ENCODE measurements at regions not wholly inside any gene's neighbourhood (a gene's known extent, or its start where the extent isn't known, plus 50 kb on each side); places are given as distances from the start of the nearest gene placed in this dataset.

DNA sequence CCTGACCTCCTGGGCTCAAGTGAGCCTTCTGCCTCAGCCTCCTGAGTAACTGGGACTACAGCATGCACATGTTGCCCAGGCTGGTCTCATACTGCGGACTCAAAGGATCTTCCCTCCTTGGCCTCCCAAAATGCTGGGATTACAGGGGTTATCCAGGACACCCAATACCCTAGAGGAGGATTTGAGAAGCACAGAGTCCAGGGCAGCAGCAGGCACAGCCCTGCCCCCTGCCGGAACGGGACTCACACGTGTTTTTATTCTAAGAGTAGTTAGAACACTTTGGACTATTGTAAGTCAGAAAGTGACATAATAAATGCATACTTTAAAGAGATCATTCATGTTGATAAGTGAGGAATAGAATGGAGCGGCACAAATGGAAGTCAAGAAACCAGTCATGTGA is 80.2 kb downstream of the C6orf118 start:
- Mint-ChIP-seq H3K4me3 (no peak overlapping the region), H3K36me3 (ENCODE audit: low read depth) (no peaks in the 10 kb centered on the region), H3K27ac (no peak overlapping the region), H3K27me3 (ENCODE audit: low read depth) (no peaks in the 10 kb centered on the region), H3K4me1 (ENCODE audit: low read depth) (no peaks in the 10 kb centered on the region), H3K9me3 (peaks cover 19% of the 10 kb centered on the region)

- Mint-ChIP-seq H3K4me3 (no peak overlapping the region), H3K27ac (no peak overlapping the region), H3K27me3 (ENCODE audit: low read depth) (no peaks in the 10 kb centered on the region), H3K4me1 (ENCODE audit: low read depth) (no peaks in the 10 kb centered on the region), H3K9me3 (peaks cover 19% of the 10 kb centered on the region), H3K36me3 (ENCODE audit: low read depth) (no peaks in the 10 kb centered on the region)
These were observed 81.6 kb downstream of the C6orf118 start for GRCh38 chr6:165227644-165228329.

DNA sequence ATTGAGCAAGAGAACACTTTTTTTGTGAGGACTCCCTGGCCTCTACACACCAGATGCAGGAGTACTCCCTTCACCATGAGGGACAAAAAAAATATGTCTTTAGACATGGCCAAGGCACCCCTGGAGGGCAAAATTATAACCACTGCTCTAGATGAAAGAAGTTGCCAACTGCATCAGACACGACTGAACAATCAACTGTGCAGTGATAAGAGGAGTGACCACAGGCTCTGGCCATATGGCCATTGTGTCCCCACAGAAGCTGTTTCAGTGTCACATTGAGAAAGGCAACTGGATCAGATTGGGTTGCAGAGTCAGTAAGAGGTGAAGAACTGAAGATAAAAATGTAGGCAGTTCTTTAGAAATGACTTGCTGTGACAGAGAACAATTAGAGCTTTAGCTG is 85.7 kb downstream of the C6orf118 start:
- Mint-ChIP-seq H3K4me3 (no peak overlapping the region), H3K27me3 (ENCODE audit: low read depth) (no peaks in the 10 kb centered on the region), H3K9me3 (peaks cover 17% of the 10 kb centered on the region), H3K27ac (no peak overlapping the region), H3K4me1 (ENCODE audit: low read depth) (no peaks in the 10 kb centered on the region), H3K36me3 (ENCODE audit: low read depth) (no peaks in the 10 kb centered on the region)

- no peaks in the 10 kb centered on the region for H3K36me3 Mint-ChIP-seq (ENCODE audit: low read depth)
- no peaks in the 10 kb centered on the region for H3K4me1 Mint-ChIP-seq (ENCODE audit: low read depth)
- H3K27ac Mint-ChIP-seq: no peak overlapping the region
- no peak overlapping the region for H3K4me3 Mint-ChIP-seq
- H3K9me3 Mint-ChIP-seq: peaks cover 17% of the 10 kb centered on the region
- no peaks in the 10 kb centered on the region for H3K27me3 Mint-ChIP-seq (ENCODE audit: low read depth)
These were observed 86.3 kb downstream of the C6orf118 start for GRCh38 chr6:165223101-165223500.

DNA sequence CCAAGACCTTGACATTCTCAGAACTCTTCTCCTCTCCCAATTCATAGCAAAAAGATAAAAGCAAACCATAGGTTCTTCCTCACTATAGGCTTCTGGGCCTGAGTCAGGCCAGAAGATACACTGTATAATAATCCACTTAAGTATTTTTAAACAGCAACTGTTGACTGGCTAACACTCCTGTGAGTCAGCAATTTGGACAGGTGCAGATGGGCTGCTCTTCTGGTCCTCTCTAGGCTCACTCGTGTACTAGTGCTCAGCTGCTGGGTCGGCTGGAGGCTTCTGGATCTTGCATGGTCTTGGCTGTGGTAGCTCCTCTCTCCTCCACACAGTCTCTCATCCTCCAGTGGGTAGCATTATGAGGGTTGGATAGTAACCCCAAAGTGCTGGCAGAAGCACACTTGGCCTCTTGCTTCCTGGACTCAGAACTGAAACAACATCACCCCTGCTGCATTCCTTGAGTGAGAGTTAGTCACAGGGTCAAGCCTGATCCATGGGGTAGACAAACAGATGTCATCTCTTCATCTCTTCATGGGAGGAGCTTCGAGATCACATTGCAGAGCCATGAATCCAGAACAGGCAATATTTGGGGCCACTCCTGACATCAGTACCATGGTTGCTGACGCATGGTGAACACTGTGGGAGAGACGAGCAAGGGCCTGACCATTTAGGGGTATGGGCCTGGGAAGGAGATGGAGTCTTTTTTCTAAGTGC is 86.9 kb downstream of the C6orf118 start:
- H3K36me3 Mint-ChIP-seq (ENCODE audit: low read depth): no peaks in the 10 kb centered on the region
- peaks cover 17% of the 10 kb centered on the region for H3K9me3 Mint-ChIP-seq
- no peaks in the 10 kb centered on the region for H3K27me3 Mint-ChIP-seq (ENCODE audit: low read depth)
- no peaks in the 10 kb centered on the region for H3K4me1 Mint-ChIP-seq (ENCODE audit: low read depth)
- H3K27ac Mint-ChIP-seq: no peak overlapping the region
- no peak overlapping the region for H3K4me3 Mint-ChIP-seq

GRCh38 chr6:165220045-165220444 is 89.4 kb downstream of the C6orf118 start:
- H3K36me3 Mint-ChIP-seq (ENCODE audit: low read depth): no peaks in the 10 kb centered on the region
- no peak overlapping the region for H3K4me3 Mint-ChIP-seq
- peaks cover 7% of the 10 kb centered on the region for H3K9me3 Mint-ChIP-seq
- no peaks in the 10 kb centered on the region for H3K27me3 Mint-ChIP-seq (ENCODE audit: low read depth)
- H3K27ac Mint-ChIP-seq: no peak overlapping the region
- no peaks in the 10 kb centered on the region for H3K4me1 Mint-ChIP-seq (ENCODE audit: low read depth)

DNA sequence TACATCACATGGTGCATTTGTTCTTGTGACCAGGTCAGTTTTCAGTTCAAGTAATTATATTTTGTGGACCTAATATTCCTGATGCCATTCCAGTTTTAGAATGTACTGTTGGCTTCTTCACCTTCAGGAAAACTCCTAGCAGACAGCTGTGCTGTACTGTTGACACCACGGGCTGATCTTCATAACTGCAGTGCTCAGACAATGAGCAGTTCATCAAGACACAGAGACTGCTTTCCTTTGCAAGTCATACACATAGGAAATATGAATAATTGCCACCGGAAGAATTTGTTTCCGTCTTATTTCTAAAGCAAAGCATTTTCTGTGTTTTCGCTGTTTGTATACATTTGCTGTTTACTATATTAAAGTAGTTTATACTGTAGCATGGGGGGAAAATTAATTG is 89.8 kb downstream of the C6orf118 start:
- peaks cover 7% of the 10 kb centered on the region for H3K9me3 Mint-ChIP-seq

DNA sequence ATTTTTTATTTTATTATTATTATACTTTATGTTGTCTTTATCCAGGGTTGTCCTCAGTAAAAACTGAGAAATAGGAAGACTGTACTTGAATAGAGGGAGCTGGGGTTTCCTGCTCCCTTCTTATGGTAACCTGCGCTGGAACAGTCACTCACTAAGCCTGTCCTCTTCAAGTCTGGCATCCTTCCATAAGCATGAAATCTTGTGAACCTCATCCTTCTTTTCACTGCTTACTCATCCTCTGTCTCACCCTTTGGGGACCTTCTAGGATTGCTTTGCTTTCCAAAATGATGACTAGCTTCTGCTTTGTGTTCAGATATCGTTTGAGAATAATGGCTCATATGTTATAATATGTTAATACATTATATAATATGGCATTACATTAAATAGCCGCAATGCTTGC is 90.6 kb downstream of the C6orf118 start:
- Mint-ChIP-seq H3K27ac (no peak overlapping the region), H3K9me3 (peaks cover 7% of the 10 kb centered on the region), H3K4me3 (no peak overlapping the region), H3K27me3 (ENCODE audit: low read depth) (no peaks in the 10 kb centered on the region), H3K4me1 (ENCODE audit: low read depth) (no peaks in the 10 kb centered on the region), H3K36me3 (ENCODE audit: low read depth) (no peaks in the 10 kb centered on the region)

More for the DNA sequence above, 89.8 kb downstream of the C6orf118 start:
- Mint-ChIP-seq H3K4me1 (ENCODE audit: low read depth) (no peaks in the 10 kb centered on the region), H3K4me3 (no peak overlapping the region), H3K27me3 (ENCODE audit: low read depth) (no peaks in the 10 kb centered on the region), H3K36me3 (ENCODE audit: low read depth) (no peaks in the 10 kb centered on the region), H3K27ac (no peak overlapping the region)

DNA sequence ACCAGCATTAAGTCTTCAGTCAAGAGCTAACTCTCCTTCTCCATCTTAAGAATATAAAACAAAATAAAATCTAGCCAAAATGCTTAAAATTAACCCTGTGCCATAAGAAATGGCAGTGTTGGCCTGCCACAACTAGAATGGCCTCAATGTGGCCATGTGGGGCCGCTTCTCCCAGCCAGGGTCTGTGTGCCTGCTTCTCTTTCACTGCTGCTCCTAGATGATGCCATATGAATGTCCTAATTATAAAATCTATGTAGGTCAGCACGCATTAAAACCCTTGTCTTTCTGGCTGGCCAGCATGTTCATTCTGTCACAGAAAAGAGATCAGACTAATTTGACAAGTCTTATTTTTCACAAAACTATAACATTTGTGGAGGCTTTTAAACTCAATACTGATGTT is 102.6 kb downstream of the C6orf118 start:
- Mint-ChIP-seq H3K4me1 (ENCODE audit: low read depth) (no peaks in the 10 kb centered on the region), H3K27ac (no peak overlapping the region), H3K9me3 (peaks cover 10% of the 10 kb centered on the region), H3K4me3 (no peak overlapping the region), H3K36me3 (ENCODE audit: low read depth) (no peaks in the 10 kb centered on the region), H3K27me3 (ENCODE audit: low read depth) (no peaks in the 10 kb centered on the region)

GRCh38 chr6:165205632-165206031 is 103.8 kb downstream of the C6orf118 start:
- H3K36me3 Mint-ChIP-seq (ENCODE audit: low read depth): no peaks in the 10 kb centered on the region
- no peaks in the 10 kb centered on the region for H3K4me1 Mint-ChIP-seq (ENCODE audit: low read depth)

DNA sequence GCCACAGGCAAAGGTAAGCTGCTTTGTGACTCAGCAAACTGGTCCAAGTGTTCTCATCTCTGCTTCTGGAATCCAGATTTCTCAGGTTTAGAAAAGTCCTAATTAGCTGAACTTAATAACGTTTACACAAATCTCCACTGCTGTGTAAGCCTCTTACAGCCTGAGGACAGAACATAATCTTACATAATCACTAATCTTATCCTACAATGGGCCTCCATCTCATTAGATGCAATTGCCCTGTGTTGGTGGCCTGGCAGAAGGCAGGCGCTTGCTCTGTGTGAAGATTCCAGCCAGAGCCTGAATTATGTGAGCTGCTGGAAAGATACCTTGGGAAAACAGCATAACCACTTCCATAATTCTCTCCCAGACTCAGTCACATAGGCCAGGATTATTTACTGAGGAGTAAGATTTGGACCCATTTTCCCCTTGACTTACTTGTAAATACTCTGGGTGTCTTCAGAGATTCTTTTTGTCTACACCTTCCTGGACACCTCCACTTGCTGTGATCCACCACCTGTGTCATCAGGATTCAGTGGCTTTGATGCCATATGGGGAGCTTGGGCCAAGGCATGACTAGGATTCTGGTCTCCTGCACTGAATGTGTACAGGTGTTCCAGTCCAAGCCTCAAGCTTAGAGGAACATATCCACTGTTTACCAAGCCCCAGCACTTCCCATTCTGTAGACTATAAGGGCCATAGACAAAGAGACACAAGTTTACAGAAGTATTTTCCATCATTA is 104.4 kb downstream of the C6orf118 start:
- Mint-ChIP-seq H3K36me3 (ENCODE audit: low read depth) (no peaks in the 10 kb centered on the region), H3K4me1 (ENCODE audit: low read depth) (no peaks in the 10 kb centered on the region), H3K27ac (no peak overlapping the region), H3K9me3 (peaks cover 10% of the 10 kb centered on the region), H3K27me3 (ENCODE audit: low read depth) (no peaks in the 10 kb centered on the region), H3K4me3 (no peak overlapping the region)

More at GRCh38 chr6:165205632-165206031, 103.8 kb downstream of the C6orf118 start:
- H3K9me3 Mint-ChIP-seq: peaks cover 10% of the 10 kb centered on the region
- no peaks in the 10 kb centered on the region for H3K27me3 Mint-ChIP-seq (ENCODE audit: low read depth)
- H3K4me3 Mint-ChIP-seq: no peak overlapping the region
- H3K27ac Mint-ChIP-seq: no peak overlapping the region

DNA sequence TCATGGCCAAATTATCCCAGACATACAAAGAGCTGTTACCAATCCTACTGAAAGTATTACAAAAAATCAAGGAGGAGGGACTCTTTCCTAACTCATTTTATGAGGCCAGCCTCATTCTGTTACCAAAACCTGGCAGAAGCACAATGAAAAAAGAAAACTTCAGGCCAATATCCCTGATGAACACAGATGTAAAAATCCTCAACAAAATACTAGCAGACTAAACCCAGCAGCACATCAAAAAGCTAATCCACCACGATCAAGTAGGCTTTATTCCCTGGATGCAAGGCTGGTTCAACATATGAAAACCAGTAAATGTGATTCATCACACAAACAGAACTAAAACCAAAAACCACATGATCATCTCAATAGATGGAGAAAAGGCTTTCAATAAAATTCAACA is 109.2 kb downstream of the C6orf118 start:
- Mint-ChIP-seq H3K27me3 (ENCODE audit: low read depth) (no peaks in the 10 kb centered on the region), H3K36me3 (ENCODE audit: low read depth) (no peaks in the 10 kb centered on the region), H3K27ac (no peak overlapping the region), H3K9me3 (peaks cover 17% of the 10 kb centered on the region), H3K4me1 (ENCODE audit: low read depth) (no peaks in the 10 kb centered on the region), H3K4me3 (no peak overlapping the region)

- no peak overlapping the region for H3K27ac Mint-ChIP-seq
- H3K4me1 Mint-ChIP-seq (ENCODE audit: low read depth): no peaks in the 10 kb centered on the region
- H3K36me3 Mint-ChIP-seq (ENCODE audit: low read depth): no peaks in the 10 kb centered on the region
- H3K4me3 Mint-ChIP-seq: no peak overlapping the region
- H3K9me3 Mint-ChIP-seq: peaks cover 9% of the 10 kb centered on the region
- no peaks in the 10 kb centered on the region for H3K27me3 Mint-ChIP-seq (ENCODE audit: low read depth)
These were observed 117.9 kb downstream of the C6orf118 start for GRCh38 chr6:165191461-165191860.

- H3K4me1 Mint-ChIP-seq (ENCODE audit: low read depth): no peaks in the 10 kb centered on the region
- H3K27ac Mint-ChIP-seq: no peak overlapping the region
- no peak overlapping the region for H3K4me3 Mint-ChIP-seq
- no peaks in the 10 kb centered on the region for H3K27me3 Mint-ChIP-seq (ENCODE audit: low read depth)
- no peaks in the 10 kb centered on the region for H3K36me3 Mint-ChIP-seq (ENCODE audit: low read depth)
- H3K9me3 Mint-ChIP-seq: peaks cover 14% of the 10 kb centered on the region
These were observed 122.8 kb downstream of the C6orf118 start for GRCh38 chr6:165186441-165187205.

All from T-helper 1 cell treated with Interleukin-12 subunit alpha and Interleukin-12 subunit beta and Interleukin-4 antibody, amounts not matched to agents 30 μg/mL and 1 μg/mL, for 36 hours (primary cell).